ENCODE measurements at regions not wholly inside any gene's neighbourhood (a gene's known extent, or its start where the extent isn't known, plus 50 kb on each side); places are given as distances from the start of the nearest gene placed in this dataset.
"Not testable (repeated sequence)": the region's sequence is repeated elsewhere in the genome, so short reads cannot be mapped to it uniquely, and the experiment has no call there.

- H3K9me3 Mint-ChIP-seq (ENCODE audit: unreplicated experiment); H3K27ac Mint-ChIP-seq (ENCODE audit: unreplicated experiment); H3K4me3 Mint-ChIP-seq (ENCODE audit: unreplicated experiment); H3K4me1 Mint-ChIP-seq (ENCODE audit: low read depth, unreplicated experiment); H3K27me3 Mint-ChIP-seq (ENCODE audit: unreplicated experiment); H3K36me3 Mint-ChIP-seq (ENCODE audit: unreplicated experiment): not testable (repeated sequence)
- TF ChIP-seq CTCF (IDR thresholded peaks at IDR 0.05; ENCODE audit: partially characterized antibody, unreplicated experiment): peak; percentile 32
- peak; percentile 33 for DNase-seq
Measured at GRCh38 chr11:93065074-93065674, 95.7 kb downstream of the MTNR1B start.

- Mint-ChIP-seq H3K36me3 (ENCODE audit: unreplicated experiment) (no peaks in the 10 kb centered on the region), H3K4me1 (ENCODE audit: low read depth, unreplicated experiment) (no peaks in the 10 kb centered on the region), H3K27me3 (ENCODE audit: unreplicated experiment) (no peaks in the 10 kb centered on the region), H3K27ac (ENCODE audit: unreplicated experiment) (no peak overlapping the region), H3K4me3 (ENCODE audit: unreplicated experiment) (no peak overlapping the region), H3K9me3 (ENCODE audit: unreplicated experiment) (peaks cover 2% of the 10 kb centered on the region)
- TF ChIP-seq CTCF (IDR thresholded peaks at IDR 0.05; ENCODE audit: partially characterized antibody, unreplicated experiment): no peak
- no peak for DNase-seq
Measured at GRCh38 chr11:93067881-93068390, 98.5 kb downstream of the MTNR1B start.

- no peaks in the 10 kb centered on the region for H3K4me1 Mint-ChIP-seq (ENCODE audit: low read depth, unreplicated experiment)
- no peak for TF ChIP-seq CTCF (IDR thresholded peaks at IDR 0.05; ENCODE audit: partially characterized antibody, unreplicated experiment)
- no peaks in the 10 kb centered on the region for H3K36me3 Mint-ChIP-seq (ENCODE audit: unreplicated experiment)
- no peak overlapping the region for H3K27ac Mint-ChIP-seq (ENCODE audit: unreplicated experiment)
- DNase-seq: no peak
- H3K9me3 Mint-ChIP-seq (ENCODE audit: unreplicated experiment): no peaks in the 10 kb centered on the region
- H3K27me3 Mint-ChIP-seq (ENCODE audit: unreplicated experiment): no peaks in the 10 kb centered on the region
- no peak overlapping the region for H3K4me3 Mint-ChIP-seq (ENCODE audit: unreplicated experiment)
Measured at GRCh38 chr11:93072229-93072914, 102.9 kb downstream of the MTNR1B start.

GRCh38 chr11:93073026-93073425, 103.6 kb downstream of the MTNR1B start:
- H3K4me3 Mint-ChIP-seq (ENCODE audit: unreplicated experiment): no peak overlapping the region
- no peaks in the 10 kb centered on the region for H3K27me3 Mint-ChIP-seq (ENCODE audit: unreplicated experiment)
- H3K4me1 Mint-ChIP-seq (ENCODE audit: low read depth, unreplicated experiment): no peaks in the 10 kb centered on the region
- no peaks in the 10 kb centered on the region for H3K36me3 Mint-ChIP-seq (ENCODE audit: unreplicated experiment)
- H3K27ac Mint-ChIP-seq (ENCODE audit: unreplicated experiment): no peak overlapping the region
- no peak for DNase-seq
- no peak for TF ChIP-seq CTCF (IDR thresholded peaks at IDR 0.05; ENCODE audit: partially characterized antibody, unreplicated experiment)
- H3K9me3 Mint-ChIP-seq (ENCODE audit: unreplicated experiment): no peaks in the 10 kb centered on the region

All from glutamatergic neuron (in vitro differentiated cells).